K562 (cell line): ENCODE measurements at regions not wholly inside any gene's neighbourhood (a gene's known extent, or its start where the extent isn't known, plus 50 kb on each side); places are given as distances from the start of the nearest gene placed in this dataset.

Experiments
- ATAC-seq: fragments of 200-7000 bp; cut with Tn5 transposase; 3 replicates; pipeline ENCODE4 v1.9.1; 2020; ENCODE audit warnings: moderate library complexity
- BruUV-seq: library from RNA; stranded (reverse); fragments of 400-500 nt; replicated peaks from 2 replicates; lab custom pipeline; 2021; lab: Mats Ljungman, UMichigan
- CTCF ChIA-PET: fragments of 300-600 bp; formaldehyde crosslinking; extraction: SDS; loops from one replicate; lab custom pipeline; 2021; ENCODE audit warnings: low intra/inter-chr PET ratio; lab: Yijun Ruan, JAX
- POLR2A ChIA-PET: fragments of 300-600, 350-650 bp; sonication (Branson Sonifier 250); formaldehyde crosslinking; extraction: SDS; loops from one replicate; lab custom pipeline; 2021; ENCODE audit warnings: antibody characterized with exemption, inconsistent platforms; lab: Yijun Ruan, JAX
- DNase-seq, 4 experiments: peaks; one replicate each; pipeline versions ENCODE4 v3.0.0 to v3.0.0-alpha.2; 2011 to 2018; ENCODE audit warnings: low spot score in 3 of 4, mixed read lengths in 3 of 4; ENCODE audit errors: extremely low read depth in 1 of 4
- FAIRE-seq: peaks from 2 replicates; lab custom pipeline; 2011; peaks lifted over from hg19 to GRCh38; lab: Jason Lieb, UNC
- H2AFZ ChIP-seq: 2 replicates; pipeline ENCODE4 v1.6.0; 2011; ENCODE audit warnings: low read depth, low read length, control low read depth, inconsistent platforms
- H3K27ac ChIP-seq: fragments of 200-600 bp; 3 replicates; pipeline ENCODE4 v1.8.0; 2011; ENCODE audit warnings: low read depth, mild to moderate bottlenecking, control low read depth, inconsistent platforms, low read length, moderate library complexity, mixed read lengths; ENCODE audit errors: extremely low read depth
- H3K27me3 ChIP-seq, 2 experiments: fragments of 300-600 bp in 1 of 2; 2 replicates in 1 of 2; 3 replicates in 1 of 2; pipeline versions ENCODE4 v1.6.0 to v1.8.0; 2011; ENCODE audit warnings: inconsistent platforms in 2 of 2, low read length in 2 of 2, mild to moderate bottlenecking in 1 of 2, mixed read lengths in 1 of 2, moderate library complexity in 1 of 2; ENCODE audit not compliant: control insufficient read depth in 2 of 2, insufficient read depth in 2 of 2
- H3K36me3 ChIP-seq: fragments of 300-600 bp; 3 replicates; pipeline ENCODE4 v1.8.0; 2011; ENCODE audit warnings: mild to moderate bottlenecking, low read length, inconsistent platforms; ENCODE audit not compliant: control insufficient read depth, insufficient read depth
- H3K4me1 ChIP-seq, 2 experiments: fragments of 200-600 bp in 1 of 2; replicated peaks in 1 of 2; 2 replicates in 1 of 2; 3 replicates in 1 of 2; pipeline versions ENCODE4 v1.5.1 to v1.8.0; 2011; ENCODE audit warnings: inconsistent platforms in 2 of 2, low read length in 2 of 2, mild to moderate bottlenecking in 1 of 2, mixed read lengths in 1 of 2, moderate library complexity in 1 of 2; ENCODE audit not compliant: control insufficient read depth in 2 of 2, insufficient read depth in 2 of 2
- H3K4me2 ChIP-seq: 2 replicates; pipeline ENCODE4 v1.6.1; 2011; ENCODE audit warnings: low read length, control low read depth, inconsistent platforms, mixed read lengths; ENCODE audit not compliant: insufficient read depth
- H3K4me3 ChIP-seq: fragments of 200-600 bp; sonication (generic), shearing (Covaris generic); 2 replicates; pipeline ENCODE4 v1.5.1; 2016; ENCODE audit warnings: control low read depth, inconsistent platforms
- H3K79me2 ChIP-seq: fragments of 200-600 bp; 3 replicates; pipeline ENCODE4 v1.8.0; 2011; ENCODE audit warnings: low read length, inconsistent platforms; ENCODE audit not compliant: control insufficient read depth, insufficient read depth
- H3K9ac ChIP-seq, 2 experiments: 2 replicates each; pipeline versions ENCODE4 v1.6.0 to v1.6.1; 2011; ENCODE audit warnings: low read depth in 2 of 2, low read length in 2 of 2, control low read depth in 1 of 2, inconsistent platforms in 1 of 2, mild to moderate bottlenecking in 1 of 2, mixed read lengths in 1 of 2; ENCODE audit not compliant: insufficient read depth in 1 of 2
- H3K9me1 ChIP-seq: one replicate; pipeline ENCODE4 v1.6.0; 2011; ENCODE audit warnings: inconsistent platforms, mild to moderate bottlenecking, low read length, moderate library complexity; ENCODE audit not compliant: control insufficient read depth, insufficient read depth
- H3K9me3 ChIP-seq: replicated peaks from 2 replicates; pipeline ENCODE4 v1.5.1; 2011; ENCODE audit warnings: low read depth, low read length, inconsistent platforms; ENCODE audit not compliant: control insufficient read depth, insufficient read depth
- H4K20me1 ChIP-seq: replicated peaks from 2 replicates; pipeline ENCODE4 v1.6.1; 2011; ENCODE audit warnings: low read length, inconsistent platforms, mixed read lengths; ENCODE audit not compliant: control insufficient read depth, insufficient read depth
- CGGBP1 ChIP-seq: fragments of 250-450 bp; sonication (Bioruptor Pico); IDR thresholded peaks from 2 replicates; pipeline ENCODE4 v1.9.0; 2021; ENCODE audit warnings: mild to moderate bottlenecking
- HMGN3 ChIP-seq: IDR thresholded peaks from 2 replicates; pipeline ENCODE4 v1.6.1; 2011; ENCODE audit warnings: borderline replicate concordance, low read depth, mild to moderate bottlenecking, mixed read lengths, low read length; ENCODE audit not compliant: insufficient read length; ENCODE audit errors: extremely low read depth
- KLF1 ChIP-seq: fragments of 450-650 bp; IDR thresholded peaks from 2 replicates; pipeline ENCODE4 v1.6.1; 2016; ENCODE audit warnings: missing genetic modification characterization, missing compliant biosample characterization
- MCM5 ChIP-seq: fragments of 450-650 bp; IDR thresholded peaks from 2 replicates; pipeline ENCODE4 v1.6.1; 2016; ENCODE audit warnings: low read depth
- XRCC4 ChIP-seq: IDR thresholded peaks from one replicate; pipeline ENCODE4 v1.6.1; 2011; ENCODE audit not compliant: insufficient read depth, insufficient read length; ENCODE audit errors: extremely low read depth
- ZC3H11A ChIP-seq: IDR thresholded peaks from 2 replicates; pipeline ENCODE4 v1.6.1; 2012; ENCODE audit warnings: low read depth, low read length, improper control_type of control experiment
- ZNF354B ChIP-seq: fragments of 250-450 bp; sonication (Bioruptor Pico); IDR thresholded peaks from 2 replicates; pipeline ENCODE4 v1.4.0; 2020
- ZNF780A ChIP-seq: fragments of 250-450 bp; sonication (Bioruptor Pico); IDR thresholded peaks from 2 replicates; pipeline ENCODE4 v1.5.0; 2021; ENCODE audit warnings: mild to moderate bottlenecking
- WGBS: fragments of 100-300 bp; shearing (Covaris generic); methylation state at CpG from one replicate; pipeline ENCODE4 v1.1.6; 2016; ENCODE audit warnings: low coverage, mixed read lengths; ENCODE audit not compliant: insufficient coverage; ENCODE audit errors: missing lambda C conversion rate; 5-methylcytosine and 5-hydroxymethylcytosine counted together
- in situ Hi-C: fragments of 300-500 bp; cut with MboI; formaldehyde crosslinking; loops from 4 replicates; pipeline ENCODE4 v1.15.0; 2018; ENCODE audit warnings: inconsistent platforms, mixed read lengths
- intact Hi-C: fragments of 100-400 bp; cut with micrococcal nuclease; formaldehyde crosslinking; loops from 2 replicates; pipeline ENCODE4 v1.14.2; 2022

- intact Hi-C loops = no loop called here
- no peak for FAIRE-seq
- no peak overlapping the region for H3K9ac ChIP-seq
- H2AFZ ChIP-seq = no peak overlapping the region
- H3K27ac ChIP-seq = no peak overlapping the region
- in situ Hi-C loops = no loop called here
- H3K36me3 ChIP-seq = no peaks in the 10 kb centered on the region
- no peak overlapping the region for H3K4me3 ChIP-seq
- no TSS peak for BruUV-seq
- no peak overlapping the region for H3K4me2 ChIP-seq
- H3K4me1 ChIP-seq = no peaks in the 10 kb centered on the region
- no peaks in the 10 kb centered on the region for H4K20me1 ChIP-seq
- H3K79me2 ChIP-seq = no peaks in the 10 kb centered on the region
- POLR2A ChIA-PET = interaction anchor here (0.6 kb wide), 1 partner anchor 135 kb away, joined by 3 read pairs; no protein-coding TSS in a partner anchor
- no peaks in the 10 kb centered on the region for H3K27me3 ChIP-seq
- CTCF ChIA-PET = no interaction called here
- WGBS = 9% methylated on average over 2 of the region's 2 CpGs
- ATAC-seq = no peak
- no peaks in the 10 kb centered on the region for H3K9me1 ChIP-seq
- H3K9me3 ChIP-seq = no peaks in the 10 kb centered on the region
- DNase-seq = no peak
- no peak for TF ChIP-seq MCM5
- TF ChIP-seq ZNF354B (CRISPR knock-in tag) = no peak
- TF ChIP-seq ZNF780A (CRISPR knock-in tag) = no peak
Measured at GRCh38 chr1:99461499-99461898, 184.4 kb upstream of the PALMD start.

GRCh38 chr1:99464738-99465137 is 181.2 kb upstream of the PALMD start:
- ChIA-PET POLR2A (interaction anchor here (0.7 to 0.9 kb wide), 2 partner anchors 13 to 338 kb away, joined by 3 read pairs; no protein-coding TSS in a partner anchor), CTCF (no interaction called here)
- in situ Hi-C loops (no loop called here), intact Hi-C loops (no loop called here)
- ATAC-seq (no peak), DNase-seq (no peak), FAIRE-seq (no peak)
- 0% methylated on average over 1 of the region's 1 CpG for WGBS
- Histone ChIP-seq H3K9me3 (no peaks in the 10 kb centered on the region), H3K27ac (no peak overlapping the region), H2AFZ (no peak overlapping the region), H3K36me3 (no peaks in the 10 kb centered on the region), H4K20me1 (no peaks in the 10 kb centered on the region), H3K27me3 (no peaks in the 10 kb centered on the region), H3K4me3 (no peak overlapping the region), H3K4me2 (no peak overlapping the region), H3K9me1 (no peaks in the 10 kb centered on the region), H3K9ac (no peak overlapping the region), H3K4me1 (no peaks in the 10 kb centered on the region), H3K79me2 (no peaks in the 10 kb centered on the region)
- BruUV-seq = no TSS peak
- no peak for TF ChIP-seq KLF1
- no peak for TF ChIP-seq ZC3H11A
- no peak for TF ChIP-seq XRCC4
- TF ChIP-seq CGGBP1 (CRISPR knock-in tag) = no peak
- no peak for TF ChIP-seq HMGN3
